GM12891 (cell line): ENCODE measurements at regions not wholly inside any gene's neighbourhood (a gene's known extent, or its start where the extent isn't known, plus 50 kb on each side); places are given as distances from the start of the nearest gene placed in this dataset.

Source experiments
- DNase-seq: peaks from one replicate; pipeline ENCODE4 v3.0.0; 2011; ENCODE audit warnings: low spot score; ENCODE audit not compliant: insufficient read length
- FAIRE-seq: peaks from 2 replicates; lab custom pipeline; 2011; peaks lifted over from hg19 to GRCh38; lab: Jason Lieb, UNC
- PAX5 ChIP-seq: IDR thresholded peaks from 2 replicates; pipeline ENCODE4 v1.6.1; 2011; ENCODE audit warnings: low read length, moderate library complexity, mild to moderate bottlenecking; ENCODE audit not compliant: insufficient read depth, severe bottlenecking
- POLR2A ChIP-seq: IDR thresholded peaks from 2 replicates; pipeline ENCODE4 v1.6.1; 2011; ENCODE audit warnings: low read depth, low read length, control low read depth
- POLR2AphosphoS5 ChIP-seq: IDR thresholded peaks from 2 replicates; pipeline ENCODE4 v1.6.1; 2011; ENCODE audit warnings: low read depth, low read length, control low read depth
- POU2F2 ChIP-seq: IDR thresholded peaks from 2 replicates; pipeline ENCODE4 v1.6.1; 2011; ENCODE audit warnings: low read depth, mild to moderate bottlenecking, control low read depth, low read length, moderate library complexity
- SPI1 ChIP-seq: IDR thresholded peaks from 2 replicates; pipeline ENCODE4 v1.6.1; 2011; ENCODE audit warnings: low read depth, low read length, control low read depth
- TAF1 ChIP-seq: IDR thresholded peaks from 2 replicates; pipeline ENCODE4 v1.6.1; 2011; ENCODE audit warnings: low read depth, low read length, control low read depth

GRCh38 chr9:10705383-10705782 is 92.6 kb upstream of the PTPRD start:
- FAIRE-seq (no peak), DNase-seq (no peak)
- no peak for TF ChIP-seq PAX5
- TF ChIP-seq POU2F2, result no peak
- TF ChIP-seq POLR2AphosphoS5, result no peak
- no peak for TF ChIP-seq SPI1
- TF ChIP-seq POLR2A, result no peak
- TF ChIP-seq TAF1, result no peak

- no peak for FAIRE-seq
- TF ChIP-seq TAF1 (no peak), POU2F2 (no peak), PAX5 (no peak), SPI1 (no peak), POLR2A (no peak), POLR2AphosphoS5 (no peak)
- no peak for DNase-seq
These were observed 94.0 kb upstream of the PTPRD start for GRCh38 chr9:10706788-10707187.

GRCh38 chr9:10721301-10721700 is 108.5 kb upstream of the PTPRD start:
- DNase-seq, result no peak
- no peak for FAIRE-seq
- no peak for TF ChIP-seq POU2F2
- no peak for TF ChIP-seq POLR2AphosphoS5
- TF ChIP-seq POLR2A, result no peak
- no peak for TF ChIP-seq PAX5
- no peak for TF ChIP-seq SPI1

- no peak for TF ChIP-seq POLR2AphosphoS5
- TF ChIP-seq PAX5, result no peak
- TF ChIP-seq POLR2A, result no peak
- TF ChIP-seq POU2F2, result no peak
- no peak for TF ChIP-seq SPI1
- no peak for TF ChIP-seq TAF1
- FAIRE-seq, result no peak
- DNase-seq, result no peak
These were observed 116.4 kb upstream of the PTPRD start for GRCh38 chr9:10729213-10729612.

- FAIRE-seq (no peak), DNase-seq (no peak)
- no peak for TF ChIP-seq POLR2A
- no peak for TF ChIP-seq POLR2AphosphoS5
- TF ChIP-seq POU2F2, result no peak
- TF ChIP-seq PAX5, result no peak
- TF ChIP-seq SPI1, result no peak
- no peak for TF ChIP-seq TAF1
These were observed 131.9 kb upstream of the PTPRD start for GRCh38 chr9:10744669-10745068.

GRCh38 chr9:10753474-10753873 is 140.7 kb upstream of the PTPRD start:
- FAIRE-seq (no peak), DNase-seq (no peak)
- no peak for TF ChIP-seq POLR2A
- no peak for TF ChIP-seq TAF1
- TF ChIP-seq POLR2AphosphoS5, result no peak
- no peak for TF ChIP-seq PAX5
- no peak for TF ChIP-seq POU2F2
- TF ChIP-seq SPI1, result no peak

GRCh38 chr9:10764481-10764880 is 151.7 kb upstream of the PTPRD start:
- TF ChIP-seq POU2F2, result no peak
- TF ChIP-seq PAX5, result no peak
- TF ChIP-seq SPI1, result no peak
- TF ChIP-seq TAF1, result no peak
- TF ChIP-seq POLR2AphosphoS5, result no peak
- TF ChIP-seq POLR2A, result no peak
- FAIRE-seq (no peak), DNase-seq (no peak)

- TF ChIP-seq POLR2AphosphoS5, result no peak
- no peak for TF ChIP-seq POU2F2
- TF ChIP-seq TAF1, result no peak
- TF ChIP-seq PAX5, result no peak
- no peak for TF ChIP-seq POLR2A
- no peak for TF ChIP-seq SPI1
- no peak for FAIRE-seq
- DNase-seq, result no peak
These were observed 160.3 kb upstream of the PTPRD start for GRCh38 chr9:10773136-10773535.

- FAIRE-seq, result no peak
- no peak for DNase-seq
- TF ChIP-seq POLR2A (no peak), POLR2AphosphoS5 (no peak), PAX5 (no peak), SPI1 (no peak), TAF1 (no peak), POU2F2 (no peak)
These were observed 161.2 kb upstream of the PTPRD start for GRCh38 chr9:10774051-10774450.

- FAIRE-seq (no peak), DNase-seq (no peak)
- no peak for TF ChIP-seq PAX5
- no peak for TF ChIP-seq SPI1
- no peak for TF ChIP-seq POU2F2
- no peak for TF ChIP-seq POLR2A
- TF ChIP-seq TAF1, result no peak
- no peak for TF ChIP-seq POLR2AphosphoS5
These were observed 172.5 kb upstream of the PTPRD start for GRCh38 chr9:10785255-10785654.
